ENCODE measurements at regions not wholly inside any gene's neighbourhood (a gene's known extent, or its start where the extent isn't known, plus 50 kb on each side); places are given as distances from the start of the nearest gene placed in this dataset.
"Not testable (repeated sequence)": the region's sequence is repeated elsewhere in the genome, so short reads cannot be mapped to it uniquely, and the experiment has no call there.

DNA sequence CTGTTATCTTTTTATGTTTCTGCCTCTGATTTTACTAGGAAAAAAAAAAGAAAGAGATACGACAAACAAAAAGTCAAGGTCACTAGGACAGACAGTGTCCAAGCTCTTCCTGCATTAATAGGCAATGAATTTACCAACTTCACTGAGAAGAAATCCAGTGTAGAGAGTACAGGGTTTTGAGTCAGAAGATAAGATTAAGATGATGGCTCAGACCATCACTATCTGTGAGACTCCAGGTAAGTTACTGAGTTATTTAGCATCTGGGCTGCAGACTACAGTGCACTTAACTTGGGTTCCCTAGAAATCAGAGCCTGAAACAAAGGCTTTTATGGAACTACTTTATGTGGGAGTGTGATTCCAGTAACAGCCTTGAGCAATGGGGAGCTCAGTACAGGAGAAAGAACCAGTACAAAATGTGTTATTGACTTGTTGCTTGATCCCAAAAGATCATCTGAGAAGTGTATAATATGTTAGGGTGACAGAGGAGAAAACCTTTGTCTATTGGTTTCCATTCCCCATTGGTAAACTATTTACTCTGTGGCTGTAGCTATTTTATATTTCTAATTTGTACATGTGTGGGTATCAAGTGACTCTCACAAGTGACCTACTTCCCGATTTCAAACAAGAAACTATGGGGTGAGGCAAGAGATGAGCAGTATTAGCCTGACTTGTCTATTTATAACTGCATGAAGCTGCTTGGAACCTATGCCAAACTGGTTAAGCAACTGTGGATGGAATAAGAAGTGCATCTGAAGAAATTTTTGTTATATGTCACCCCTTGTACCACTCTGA is 395.8 kb downstream of the RAB38 start:
- H3K4me3 ChIP-seq, result no peak overlapping the region
- no peaks in the 10 kb centered on the region for H3K27me3 ChIP-seq
- WGBS, 2 donors, result 39 to 41% methylated on average over 2 of the region's 2 CpGs
- TF ChIP-seq EP300 (IDR thresholded peaks at IDR 0.05) (no peak), POLR2A (IDR thresholded peaks at IDR 0.05) (no peak)
- TF ChIP-seq, protein P1, sequence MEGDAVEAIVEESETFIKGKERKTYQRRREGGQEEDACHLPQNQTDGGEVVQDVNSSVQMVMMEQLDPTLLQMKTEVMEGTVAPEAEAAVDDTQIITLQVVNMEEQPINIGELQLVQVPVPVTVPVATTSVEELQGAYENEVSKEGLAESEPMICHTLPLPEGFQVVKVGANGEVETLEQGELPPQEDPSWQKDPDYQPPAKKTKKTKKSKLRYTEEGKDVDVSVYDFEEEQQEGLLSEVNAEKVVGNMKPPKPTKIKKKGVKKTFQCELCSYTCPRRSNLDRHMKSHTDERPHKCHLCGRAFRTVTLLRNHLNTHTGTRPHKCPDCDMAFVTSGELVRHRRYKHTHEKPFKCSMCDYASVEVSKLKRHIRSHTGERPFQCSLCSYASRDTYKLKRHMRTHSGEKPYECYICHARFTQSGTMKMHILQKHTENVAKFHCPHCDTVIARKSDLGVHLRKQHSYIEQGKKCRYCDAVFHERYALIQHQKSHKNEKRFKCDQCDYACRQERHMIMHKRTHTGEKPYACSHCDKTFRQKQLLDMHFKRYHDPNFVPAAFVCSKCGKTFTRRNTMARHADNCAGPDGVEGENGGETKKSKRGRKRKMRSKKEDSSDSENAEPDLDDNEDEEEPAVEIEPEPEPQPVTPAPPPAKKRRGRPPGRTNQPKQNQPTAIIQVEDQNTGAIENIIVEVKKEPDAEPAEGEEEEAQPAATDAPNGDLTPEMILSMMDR (IDR thresholded peaks at IDR 0.05), result no peak
- H3K4me1 ChIP-seq, result no peaks in the 10 kb centered on the region
- DNase-seq (ENCODE audit: low spot score in 2 of 2), result no peak
- H3K36me3 ChIP-seq, result no peaks in the 10 kb centered on the region
- peaks cover 0 to 8% (median 0%) of the 10 kb centered on the region in 4 donors for H3K9me3 ChIP-seq
- peak overlapping the region in 1 of 4 donors; percentile 60 for H3K27ac ChIP-seq

DNA sequence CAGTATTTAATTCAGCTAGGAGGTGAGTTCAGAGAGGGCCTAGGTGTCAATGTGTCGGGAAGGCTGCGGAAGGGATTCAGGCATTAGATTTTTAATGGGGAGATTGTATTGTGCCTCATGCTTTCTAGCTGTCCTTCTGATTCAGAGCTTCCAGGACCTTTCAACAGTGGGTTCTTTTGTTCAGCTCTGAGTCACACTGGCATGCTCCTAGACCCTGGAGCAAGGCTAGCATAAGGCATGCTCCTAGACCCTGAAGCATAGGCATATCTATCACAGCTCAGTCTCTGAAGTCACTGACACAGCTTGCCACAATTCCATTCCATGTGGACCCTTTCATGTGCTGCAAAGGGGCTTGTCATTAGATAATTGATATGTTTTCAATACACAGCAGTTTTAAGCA is 396.9 kb downstream of the RAB38 start:
- 61 to 68% methylated on average over 2 of the region's 2 CpGs for WGBS, 2 donors
- Histone ChIP-seq H3K4me1 (no peaks in the 10 kb centered on the region), H3K27me3 (no peaks in the 10 kb centered on the region), H3K27ac (peak overlapping the region in 1 of 4 donors; percentile 60), H3K36me3 (no peaks in the 10 kb centered on the region), H3K9me3 (no peaks in the 10 kb centered on the region), H3K4me3 (no peak overlapping the region)
- peak in 1 of 2 donors; percentile 8 for TF ChIP-seq EP300 (IDR thresholded peaks at IDR 0.05)
- TF ChIP-seq, protein P1 (IDR thresholded peaks at IDR 0.05), result no peak
- no peak for DNase-seq (ENCODE audit: low spot score in 2 of 2)

DNA sequence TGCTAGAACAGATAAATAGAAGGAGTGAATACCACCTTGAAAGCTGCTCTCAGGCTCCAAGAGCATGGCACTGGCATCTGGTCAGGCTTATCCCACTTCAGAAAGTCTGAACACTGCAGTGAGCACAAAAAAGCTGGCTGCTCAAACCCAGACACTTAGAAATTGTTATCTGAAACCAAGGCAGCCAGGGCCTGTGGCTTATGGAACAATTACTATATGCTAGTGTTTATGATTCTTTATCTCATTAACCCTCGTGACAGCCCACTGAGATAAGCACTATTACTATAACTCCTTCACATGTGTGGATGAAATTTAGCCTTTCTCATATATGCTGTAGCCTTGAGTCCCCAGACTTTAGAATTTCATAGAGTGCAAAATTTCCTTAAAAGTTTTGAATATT is 400.2 kb downstream of the RAB38 start:
- H3K9me3 ChIP-seq, result no peaks in the 10 kb centered on the region
- H3K4me1 ChIP-seq, result no peaks in the 10 kb centered on the region
- no peaks in the 10 kb centered on the region for H3K36me3 ChIP-seq
- no peak overlapping the region for H3K4me3 ChIP-seq
- TF ChIP-seq POLR2A (IDR thresholded peaks at IDR 0.05) (no peak), EP300 (IDR thresholded peaks at IDR 0.05) (no peak)
- TF ChIP-seq, protein P1 (IDR thresholded peaks at IDR 0.05), result no peak
- WGBS, 2 donors, result 80 to 84% methylated on average over 1 of the region's 1 CpG
- no peaks in the 10 kb centered on the region for H3K27me3 ChIP-seq
- H3K27ac ChIP-seq, result no peak overlapping the region
- no peak for DNase-seq (ENCODE audit: low spot score in 2 of 2)

DNA sequence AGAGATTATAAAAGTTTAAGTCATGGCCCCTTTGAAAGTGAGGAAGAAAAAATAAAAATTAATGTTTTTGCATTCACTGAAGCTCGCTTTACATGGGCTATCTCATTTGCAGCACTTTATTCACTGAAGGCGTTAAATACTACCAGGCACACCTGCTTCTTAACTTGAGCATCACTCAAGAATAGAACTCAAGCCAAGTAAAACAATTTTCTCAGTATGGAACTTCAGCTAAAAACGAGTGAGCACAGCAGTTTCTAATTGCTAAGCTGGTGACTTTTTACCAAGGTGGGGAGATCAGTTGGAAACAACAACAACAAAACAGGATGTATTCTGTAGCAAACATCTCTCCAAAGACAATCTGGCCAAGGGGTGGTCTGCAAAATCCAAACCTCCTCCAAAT is 405.6 kb downstream of the RAB38 start:
- Histone ChIP-seq H3K27ac (no peak overlapping the region), H3K27me3 (no peaks in the 10 kb centered on the region), H3K4me3 (no peak overlapping the region), H3K36me3 (no peaks in the 10 kb centered on the region), H3K9me3 (no peaks in the 10 kb centered on the region), H3K4me1 (no peaks in the 10 kb centered on the region)
- 46 to 48% methylated on average over 3 of the region's 3 CpGs for WGBS, 2 donors
- no peak for TF ChIP-seq POLR2A (IDR thresholded peaks at IDR 0.05)
- TF ChIP-seq EP300 (IDR thresholded peaks at IDR 0.05), result no peak
- TF ChIP-seq, protein P1 (IDR thresholded peaks at IDR 0.05), result no peak
- DNase-seq (ENCODE audit: low spot score in 2 of 2), result no peak

DNA sequence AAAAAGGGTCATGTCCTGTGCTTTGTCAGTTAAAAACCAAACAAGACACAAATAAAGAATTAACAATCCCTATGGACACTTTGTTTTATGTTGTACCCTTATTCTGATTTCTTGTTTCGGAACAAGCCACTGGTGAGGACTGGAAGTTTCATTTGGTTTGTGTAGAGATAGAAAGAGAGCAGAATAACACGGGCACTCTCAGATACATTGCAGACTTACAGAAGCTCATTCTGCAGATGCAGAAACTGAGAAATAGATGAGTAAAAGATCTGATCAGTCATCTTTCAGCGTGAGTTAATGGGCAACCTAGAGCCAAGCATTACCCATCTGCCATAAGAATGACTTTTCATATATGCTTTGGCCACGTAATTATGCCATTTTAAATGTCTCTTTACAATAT is 407.6 kb downstream of the RAB38 start:
- H3K4me1 ChIP-seq, result no peaks in the 10 kb centered on the region
- H3K4me3 ChIP-seq, result no peak overlapping the region
- DNase-seq (ENCODE audit: low spot score in 2 of 2), result no peak
- H3K36me3 ChIP-seq, result no peaks in the 10 kb centered on the region
- H3K27ac ChIP-seq, result no peak overlapping the region
- no peak for TF ChIP-seq POLR2A (IDR thresholded peaks at IDR 0.05)
- TF ChIP-seq, protein P1 (IDR thresholded peaks at IDR 0.05), result no peak
- no peak for TF ChIP-seq EP300 (IDR thresholded peaks at IDR 0.05)
- no peaks in the 10 kb centered on the region for H3K27me3 ChIP-seq
- 90 to 91% methylated on average over 4 of the region's 4 CpGs for whole genome bisulfite sequencing, 2 donors
- H3K9me3 ChIP-seq, result no peaks in the 10 kb centered on the region

DNA sequence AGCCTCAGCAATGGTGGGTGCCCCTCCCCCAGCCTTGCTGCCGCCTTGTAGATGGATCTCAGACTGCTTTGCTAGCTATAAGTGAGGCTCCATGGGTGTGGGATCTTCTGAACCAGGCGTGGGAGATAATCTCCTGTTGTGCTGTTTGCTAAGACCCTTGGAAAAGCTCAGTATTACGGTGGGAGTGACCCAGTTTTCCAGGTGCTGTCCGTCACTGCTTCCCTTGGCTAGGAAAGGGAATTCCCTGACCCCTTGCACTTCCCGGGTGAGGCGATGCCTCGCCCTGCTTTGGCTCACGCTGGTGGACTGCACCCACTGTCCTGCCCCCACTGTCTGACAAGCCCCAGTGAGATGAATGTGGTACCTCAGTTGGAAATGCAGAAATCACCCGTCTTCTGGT is 411.2 kb downstream of the RAB38 start:
- H3K4me3 ChIP-seq; H3K27me3 ChIP-seq; H3K36me3 ChIP-seq; H3K9me3 ChIP-seq; DNase-seq (ENCODE audit: low spot score in 2 of 2); H3K4me1 ChIP-seq; H3K27ac ChIP-seq: not testable (repeated sequence)
- WGBS, 2 donors, result 81 to 82% methylated on average over 9 of the region's 9 CpGs

Measured in tibial nerve (tissue), 4 donors.